Left lung (tissue), 4 donors: ENCODE measurements at regions not wholly inside any gene's neighbourhood (a gene's known extent, or its start where the extent isn't known, plus 50 kb on each side); places are given as distances from the start of the nearest gene placed in this dataset.

Experiments
- ATAC-seq: fragments of 200-7000 bp; cut with Tn5 transposase; one replicate; pipeline ENCODE4 v1.9.1; 2020; ENCODE audit warnings: moderate library complexity
- DNase-seq, 4 donors: peaks; one replicate each; pipeline ENCODE4 v3.0.0-alpha.2; 2013 to 2020
- H3K27ac ChIP-seq, 2 donors: fragments of 200-600 bp; sonication (generic) in 1 of 2; one replicate each; pipeline versions ENCODE4 v1.5.0 to v1.8.0; 2020 to 2021
- H3K27me3 ChIP-seq, 2 donors: fragments of 200-600 bp; sonication (generic) in 1 of 2; one replicate each; pipeline versions ENCODE4 v1.5.0 to v1.8.0; 2020 to 2021
- H3K36me3 ChIP-seq, 2 donors: fragments of 200-600 bp; sonication (generic) in 1 of 2; one replicate each; pipeline versions ENCODE4 v1.5.0 to v1.8.0; 2020 to 2021
- H3K4me1 ChIP-seq, 2 donors: fragments of 200-600 bp; one replicate each; pipeline ENCODE4 v1.8.0; 2021
- H3K4me3 ChIP-seq, 2 donors: fragments of 200-600 bp; sonication (generic) in 1 of 2; one replicate each; pipeline versions ENCODE4 v1.5.0 to v1.8.0; 2020 to 2021; ENCODE audit warnings: mild to moderate bottlenecking in 1 of 2
- H3K9me3 ChIP-seq, 2 donors: fragments of 200-600 bp; sonication (generic) in 1 of 2; one replicate each; pipeline versions ENCODE4 v1.5.0 to v1.8.0; 2020 to 2021
- intact Hi-C, 2 donors: fragments of 100-400 bp; cut with DNase I; formaldehyde crosslinking; loops; one replicate each; pipeline versions ENCODE4 v1.11.2 to v1.14.2; 2022
- TF ChIP-seq, protein P1 (sequence below), 2 donors: fragments of 200-600 bp; sonication (generic) in 1 of 2; IDR thresholded peaks; one replicate each; pipeline versions ENCODE4 v1.5.0 to v1.8.0; 2021; ENCODE audit warnings: antibody characterized with exemption in 2 of 2
- donor health status: DM: no; HTN: yes; CAD: no.
- donor health status: DM: no; HTN: no; CAD: no.

GRCh38 chr12:27907766-27908165 lies 64.8 kb downstream of the PTHLH start:
- ATAC-seq (no peak), DNase-seq (no peak)
- intact Hi-C loops: no loop called here
- Histone ChIP-seq H3K27ac (no peak overlapping the region), H3K4me1 (no peaks in the 10 kb centered on the region), H3K4me3 (no peak overlapping the region), H3K36me3 (no peaks in the 10 kb centered on the region), H3K9me3 (no peaks in the 10 kb centered on the region), H3K27me3 (no peaks in the 10 kb centered on the region)
- TF ChIP-seq, protein P1, sequence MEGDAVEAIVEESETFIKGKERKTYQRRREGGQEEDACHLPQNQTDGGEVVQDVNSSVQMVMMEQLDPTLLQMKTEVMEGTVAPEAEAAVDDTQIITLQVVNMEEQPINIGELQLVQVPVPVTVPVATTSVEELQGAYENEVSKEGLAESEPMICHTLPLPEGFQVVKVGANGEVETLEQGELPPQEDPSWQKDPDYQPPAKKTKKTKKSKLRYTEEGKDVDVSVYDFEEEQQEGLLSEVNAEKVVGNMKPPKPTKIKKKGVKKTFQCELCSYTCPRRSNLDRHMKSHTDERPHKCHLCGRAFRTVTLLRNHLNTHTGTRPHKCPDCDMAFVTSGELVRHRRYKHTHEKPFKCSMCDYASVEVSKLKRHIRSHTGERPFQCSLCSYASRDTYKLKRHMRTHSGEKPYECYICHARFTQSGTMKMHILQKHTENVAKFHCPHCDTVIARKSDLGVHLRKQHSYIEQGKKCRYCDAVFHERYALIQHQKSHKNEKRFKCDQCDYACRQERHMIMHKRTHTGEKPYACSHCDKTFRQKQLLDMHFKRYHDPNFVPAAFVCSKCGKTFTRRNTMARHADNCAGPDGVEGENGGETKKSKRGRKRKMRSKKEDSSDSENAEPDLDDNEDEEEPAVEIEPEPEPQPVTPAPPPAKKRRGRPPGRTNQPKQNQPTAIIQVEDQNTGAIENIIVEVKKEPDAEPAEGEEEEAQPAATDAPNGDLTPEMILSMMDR (IDR thresholded peaks at IDR 0.05): no peak

DNA sequence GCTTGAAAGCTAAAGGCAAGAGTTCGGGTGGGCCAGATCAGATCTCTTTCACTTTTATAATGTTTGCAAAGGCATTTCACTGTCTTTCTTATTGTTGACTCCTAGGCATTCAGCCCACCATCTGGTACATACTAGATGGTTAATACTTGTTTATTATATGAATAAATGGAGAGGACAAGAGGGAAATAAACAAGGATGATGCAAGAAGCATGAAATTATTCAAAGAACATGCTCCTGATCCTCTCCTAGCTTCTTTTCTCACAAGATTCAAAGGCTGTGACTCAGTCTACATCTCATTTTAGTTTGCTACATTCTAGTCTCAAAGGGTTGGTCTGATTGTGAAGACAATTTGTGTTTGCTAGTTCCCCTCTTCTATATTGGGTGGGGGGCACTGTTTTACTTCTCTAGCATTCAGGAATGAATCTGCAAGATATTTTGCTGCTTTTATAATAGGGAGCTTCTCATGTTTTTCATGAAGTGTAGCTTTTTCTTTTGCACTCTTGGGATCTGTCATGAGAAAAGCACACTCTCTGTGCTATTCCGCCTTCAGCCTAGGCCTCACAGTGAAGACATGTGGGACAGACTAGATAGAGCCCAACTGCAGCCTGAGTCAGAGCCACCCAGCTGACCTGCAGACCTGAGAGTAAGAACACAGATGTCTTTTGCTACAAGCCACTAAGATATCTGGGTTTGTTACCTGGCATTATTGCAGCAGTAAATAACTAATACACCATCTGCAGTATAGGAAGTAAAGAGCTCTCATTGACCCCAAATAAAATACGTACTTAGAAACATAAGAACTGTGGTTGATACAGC lies 65.7 kb downstream of the PTHLH start:
- no peak overlapping the region for H3K27ac ChIP-seq
- no peak overlapping the region for H3K4me3 ChIP-seq
- ATAC-seq (no peak), DNase-seq (no peak)
- H3K9me3 ChIP-seq: no peaks in the 10 kb centered on the region
- H3K27me3 ChIP-seq: no peaks in the 10 kb centered on the region
- H3K4me1 ChIP-seq: no peaks in the 10 kb centered on the region
- intact Hi-C loops: no loop called here
- TF ChIP-seq, protein P1 (IDR thresholded peaks at IDR 0.05): no peak
- H3K36me3 ChIP-seq: no peaks in the 10 kb centered on the region

- intact Hi-C loops: no loop called here
- Histone ChIP-seq H3K4me1 (no peaks in the 10 kb centered on the region), H3K27ac (no peak overlapping the region), H3K36me3 (no peaks in the 10 kb centered on the region), H3K27me3 (no peaks in the 10 kb centered on the region), H3K9me3 (no peaks in the 10 kb centered on the region), H3K4me3 (no peak overlapping the region)
- TF ChIP-seq, protein P1 (IDR thresholded peaks at IDR 0.05): no peak
- ATAC-seq (no peak), DNase-seq (no peak)
These were observed 66.4 kb downstream of the PTHLH start for GRCh38 chr12:27906127-27906500.

GRCh38 chr12:27905285-27906126 lies 67.0 kb downstream of the PTHLH start:
- H3K27me3 ChIP-seq: no peaks in the 10 kb centered on the region
- no peaks in the 10 kb centered on the region for H3K9me3 ChIP-seq
- no peaks in the 10 kb centered on the region for H3K4me1 ChIP-seq
- no peaks in the 10 kb centered on the region for H3K36me3 ChIP-seq
- TF ChIP-seq, protein P1 (IDR thresholded peaks at IDR 0.05): no peak
- DNase-seq: no peak
- no peak overlapping the region for H3K4me3 ChIP-seq
- intact Hi-C loops: no loop called here
- ATAC-seq: no peak
- H3K27ac ChIP-seq: no peak overlapping the region

- H3K27me3 ChIP-seq: no peaks in the 10 kb centered on the region
- ATAC-seq: no peak
These were observed 69.9 kb downstream of the PTHLH start for GRCh38 chr12:27902651-27903050.

More at GRCh38 chr12:27902651-27903050, 69.9 kb downstream of the PTHLH start:
- H3K27ac ChIP-seq: no peak overlapping the region
- intact Hi-C loops: no loop called here
- no peaks in the 10 kb centered on the region for H3K36me3 ChIP-seq
- H3K4me1 ChIP-seq: no peaks in the 10 kb centered on the region
- no peak for DNase-seq
- H3K4me3 ChIP-seq: no peak overlapping the region
- TF ChIP-seq, protein P1 (IDR thresholded peaks at IDR 0.05): no peak
- no peaks in the 10 kb centered on the region for H3K9me3 ChIP-seq
